ENCODE measurements at regions not wholly inside any gene's neighbourhood (a gene's known extent, or its start where the extent isn't known, plus 50 kb on each side); places are given as distances from the start of the nearest gene placed in this dataset.
"Not testable (repeated sequence)": the region's sequence is repeated elsewhere in the genome, so short reads cannot be mapped to it uniquely, and the experiment has no call there.

DNA sequence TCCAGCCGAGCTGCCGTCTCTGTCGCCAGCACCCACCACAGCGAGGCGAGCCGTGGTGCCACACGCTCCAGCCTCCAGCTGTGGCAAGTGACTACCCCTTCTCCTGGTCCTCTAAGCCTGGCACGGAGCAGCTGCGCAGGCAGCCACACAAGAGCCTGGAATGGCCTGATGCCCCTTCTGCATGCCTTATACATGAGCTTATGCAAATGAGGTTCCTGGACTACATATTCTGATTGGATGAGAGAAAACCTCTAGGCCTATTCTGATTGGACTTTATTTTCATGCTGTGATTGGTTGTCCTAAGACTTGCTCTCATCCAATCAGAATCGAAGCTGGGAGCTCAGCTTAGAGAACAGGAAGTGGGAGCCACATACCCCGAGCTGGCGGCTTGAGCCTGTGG, 276.5 kb downstream of the TUBA3C start:
- TF ChIP-seq, protein P1, sequence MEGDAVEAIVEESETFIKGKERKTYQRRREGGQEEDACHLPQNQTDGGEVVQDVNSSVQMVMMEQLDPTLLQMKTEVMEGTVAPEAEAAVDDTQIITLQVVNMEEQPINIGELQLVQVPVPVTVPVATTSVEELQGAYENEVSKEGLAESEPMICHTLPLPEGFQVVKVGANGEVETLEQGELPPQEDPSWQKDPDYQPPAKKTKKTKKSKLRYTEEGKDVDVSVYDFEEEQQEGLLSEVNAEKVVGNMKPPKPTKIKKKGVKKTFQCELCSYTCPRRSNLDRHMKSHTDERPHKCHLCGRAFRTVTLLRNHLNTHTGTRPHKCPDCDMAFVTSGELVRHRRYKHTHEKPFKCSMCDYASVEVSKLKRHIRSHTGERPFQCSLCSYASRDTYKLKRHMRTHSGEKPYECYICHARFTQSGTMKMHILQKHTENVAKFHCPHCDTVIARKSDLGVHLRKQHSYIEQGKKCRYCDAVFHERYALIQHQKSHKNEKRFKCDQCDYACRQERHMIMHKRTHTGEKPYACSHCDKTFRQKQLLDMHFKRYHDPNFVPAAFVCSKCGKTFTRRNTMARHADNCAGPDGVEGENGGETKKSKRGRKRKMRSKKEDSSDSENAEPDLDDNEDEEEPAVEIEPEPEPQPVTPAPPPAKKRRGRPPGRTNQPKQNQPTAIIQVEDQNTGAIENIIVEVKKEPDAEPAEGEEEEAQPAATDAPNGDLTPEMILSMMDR (conservative IDR thresholded peaks at IDR 0.05; ENCODE audit: low read depth, low read length) = not testable (repeated sequence)
- not testable (repeated sequence) for TF ChIP-seq POLR2A (IDR thresholded peaks at IDR 0.05; ENCODE audit: low read depth, low read length); NFE2L2 (IDR thresholded peaks at IDR 0.05; ENCODE audit: low read depth, low read length); RFX5 (IDR thresholded peaks at IDR 0.05; ENCODE audit: low read depth, low read length); SMC3 (IDR thresholded peaks at IDR 0.05; ENCODE audit: low read depth, low read length); RCOR1 (IDR thresholded peaks at IDR 0.05; ENCODE audit: insufficient replicate concordance, low read length); CEBPB (IDR thresholded peaks at IDR 0.05; ENCODE audit: low read depth, low read length); FOS (IDR thresholded peaks at IDR 0.05; ENCODE audit: low read depth, low read length); CHD1 (IDR thresholded peaks at IDR 0.05; ENCODE audit: low read depth, low read length); MAFK (IDR thresholded peaks at IDR 0.05; ENCODE audit: low read depth, low read length); MXI1 (IDR thresholded peaks at IDR 0.05; ENCODE audit: borderline replicate concordance, low read depth, low read length); RAD21 (IDR thresholded peaks at IDR 0.05; ENCODE audit: low read length)
- TF ChIP-seq, protein P2, sequence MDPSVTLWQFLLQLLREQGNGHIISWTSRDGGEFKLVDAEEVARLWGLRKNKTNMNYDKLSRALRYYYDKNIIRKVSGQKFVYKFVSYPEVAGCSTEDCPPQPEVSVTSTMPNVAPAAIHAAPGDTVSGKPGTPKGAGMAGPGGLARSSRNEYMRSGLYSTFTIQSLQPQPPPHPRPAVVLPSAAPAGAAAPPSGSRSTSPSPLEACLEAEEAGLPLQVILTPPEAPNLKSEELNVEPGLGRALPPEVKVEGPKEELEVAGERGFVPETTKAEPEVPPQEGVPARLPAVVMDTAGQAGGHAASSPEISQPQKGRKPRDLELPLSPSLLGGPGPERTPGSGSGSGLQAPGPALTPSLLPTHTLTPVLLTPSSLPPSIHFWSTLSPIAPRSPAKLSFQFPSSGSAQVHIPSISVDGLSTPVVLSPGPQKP (IDR thresholded peaks at IDR 0.05; ENCODE audit: borderline replicate concordance, low read depth, low read length) = not testable (repeated sequence)
- TF ChIP-seq, protein P3, sequence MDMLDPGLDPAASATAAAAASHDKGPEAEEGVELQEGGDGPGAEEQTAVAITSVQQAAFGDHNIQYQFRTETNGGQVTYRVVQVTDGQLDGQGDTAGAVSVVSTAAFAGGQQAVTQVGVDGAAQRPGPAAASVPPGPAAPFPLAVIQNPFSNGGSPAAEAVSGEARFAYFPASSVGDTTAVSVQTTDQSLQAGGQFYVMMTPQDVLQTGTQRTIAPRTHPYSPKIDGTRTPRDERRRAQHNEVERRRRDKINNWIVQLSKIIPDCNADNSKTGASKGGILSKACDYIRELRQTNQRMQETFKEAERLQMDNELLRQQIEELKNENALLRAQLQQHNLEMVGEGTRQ (IDR thresholded peaks at IDR 0.05; ENCODE audit: low read depth, low read length) = not testable (repeated sequence)
